Spleen (tissue), 11 donors: ENCODE measurements at regions not wholly inside any gene's neighbourhood (a gene's known extent, or its start where the extent isn't known, plus 50 kb on each side); places are given as distances from the start of the nearest gene placed in this dataset.

Experiments
- DNase-seq: peaks from one replicate; pipeline ENCODE4 v3.0.0-alpha.2; 2020
- H3K27ac ChIP-seq, 8 donors: fragments of 200-600 bp; sonication (generic) in 7 of 8; 1 replicate in 4 of 8; 2 replicates in 4 of 8; pipeline versions ENCODE4 v1.5.0 to v1.8.0; 2016 to 2021; ENCODE audit warnings: inconsistent platforms in 4 of 8, mild to moderate bottlenecking in 4 of 8, moderate library complexity in 1 of 8
- H3K27me3 ChIP-seq, 7 donors: fragments of 200-600 bp; sonication (generic) in 6 of 7; replicated peaks in 1 of 7; 1 replicate in 4 of 7; 2 replicates in 3 of 7; pipeline versions ENCODE4 v1.5.0 to v1.8.0; 2016 to 2021; ENCODE audit warnings: inconsistent platforms in 3 of 7, mild to moderate bottlenecking in 1 of 7
- H3K36me3 ChIP-seq, 6 donors: fragments of 200-600 bp; sonication (generic) in 5 of 6; 1 replicate in 4 of 6; 2 replicates in 2 of 6; pipeline versions ENCODE4 v1.5.0 to v1.8.0; 2016 to 2021; ENCODE audit warnings: inconsistent platforms in 2 of 6
- H3K4me1 ChIP-seq, 6 donors: fragments of 200-600 bp; sonication (generic) in 5 of 6; 1 replicate in 3 of 6; 2 replicates in 3 of 6; pipeline versions ENCODE4 v1.5.0 to v1.8.0; 2016 to 2021; ENCODE audit warnings: inconsistent platforms in 3 of 6
- H3K4me3 ChIP-seq, 8 donors: fragments of 200-600 bp; sonication (generic) in 7 of 8; 1 replicate in 4 of 8; 2 replicates in 4 of 8; pipeline versions ENCODE4 v1.5.0 to v1.8.0; 2016 to 2021; ENCODE audit warnings: inconsistent platforms in 4 of 8, mild to moderate bottlenecking in 4 of 8, moderate library complexity in 2 of 8
- H3K9me3 ChIP-seq, 8 donors: fragments of 200-600 bp; sonication (generic) in 7 of 8; 1 replicate in 4 of 8; 2 replicates in 4 of 8; pipeline versions ENCODE4 v1.5.0 to v1.8.0; 2016 to 2021; ENCODE audit warnings: inconsistent platforms in 4 of 8
- POLR2A ChIP-seq, 3 donors: fragments of 450-650 bp; IDR thresholded peaks; one replicate each; pipeline ENCODE4 v1.5.1; 2017; ENCODE audit warnings: antibody characterized with exemption in 3 of 3, mild to moderate bottlenecking in 1 of 3
- POLR2AphosphoS5 ChIP-seq, 3 donors: sonication (generic); formaldehyde crosslinking; IDR thresholded peaks; one replicate each; pipeline ENCODE4 v1.5.1; 2017; ENCODE audit warnings: antibody characterized with exemption in 3 of 3
- WGBS, 5 donors: extraction: QIAGEN DNeasy Blood & Tissue Kit in 3 of 5; methylation state at CpG; one replicate each; pipeline versions ENCODE4 v1.1.5 to v1.1.7; 2013 to 2018; 5-methylcytosine and 5-hydroxymethylcytosine counted together
- intact Hi-C: fragments of 100-400 bp; cut with DNase I; formaldehyde crosslinking; loops from one replicate; pipeline ENCODE4 v1.15.0; 2023; ENCODE audit warnings: low total_unique reads
- TF ChIP-seq, protein P1 (sequence below), 11 experiments: fragments of 200-600 bp in 7 of 11; fragments of 450-650 bp in 4 of 11; sonication (generic) in 4 of 11; IDR thresholded peaks in 8 of 11; conservative IDR thresholded peaks in 3 of 11; 1 replicate in 7 of 11; 2 replicates in 4 of 11; pipeline versions ENCODE4 v1.4.0 to v1.8.0; 2016 to 2021; ENCODE audit warnings: antibody characterized with exemption in 11 of 11, inconsistent platforms in 4 of 11, mild to moderate bottlenecking in 1 of 11
- donor health status: healthy with polysubstance abuse.
- donor health status: DM: no; HTN: no; CAD: no; lungs with moderate emphysema.
- donor health status: DM: no; HTN: no; CAD: no.
- donor health status: Bipolar disorder and iron deficiency.
- donor health status: healthy.
- donor health status: DM: no; HTN: no; CAD: no.
- donor health status: DM: yes; HTN: yes; CAD: no.

DNA sequence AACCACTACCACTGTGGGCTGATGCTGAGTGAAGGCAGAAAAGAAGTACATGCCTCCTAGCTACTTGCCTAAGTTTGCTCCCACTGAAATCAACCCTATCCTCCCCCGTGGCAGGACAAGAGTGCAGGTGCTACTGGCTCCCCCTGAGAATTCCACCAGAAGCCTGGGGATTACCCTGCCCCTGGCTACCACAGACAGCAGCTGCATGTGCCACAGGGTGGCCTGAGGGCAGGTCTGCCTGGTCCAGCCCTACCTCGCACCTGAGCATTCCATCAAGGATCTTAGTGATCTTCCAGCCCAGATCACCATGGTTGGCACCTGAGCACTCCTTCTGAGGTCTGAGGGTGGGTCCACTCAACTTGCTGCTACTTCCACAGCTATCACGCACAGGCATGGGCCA is 176.4 kb upstream of the SMIM30 start:
- 78 to 96% (median 82%) methylated on average over 2 to 3 of the region's 3 CpGs for WGBS, 5 donors
- no peaks in the 10 kb centered on the region for H3K9me3 ChIP-seq
- H3K36me3 ChIP-seq: no peaks in the 10 kb centered on the region
- H3K27me3 ChIP-seq: no peaks in the 10 kb centered on the region
- TF ChIP-seq POLR2AphosphoS5 (IDR thresholded peaks at IDR 0.05): no peak
- no peak for TF ChIP-seq POLR2A (IDR thresholded peaks at IDR 0.05)
- TF ChIP-seq, protein P1, sequence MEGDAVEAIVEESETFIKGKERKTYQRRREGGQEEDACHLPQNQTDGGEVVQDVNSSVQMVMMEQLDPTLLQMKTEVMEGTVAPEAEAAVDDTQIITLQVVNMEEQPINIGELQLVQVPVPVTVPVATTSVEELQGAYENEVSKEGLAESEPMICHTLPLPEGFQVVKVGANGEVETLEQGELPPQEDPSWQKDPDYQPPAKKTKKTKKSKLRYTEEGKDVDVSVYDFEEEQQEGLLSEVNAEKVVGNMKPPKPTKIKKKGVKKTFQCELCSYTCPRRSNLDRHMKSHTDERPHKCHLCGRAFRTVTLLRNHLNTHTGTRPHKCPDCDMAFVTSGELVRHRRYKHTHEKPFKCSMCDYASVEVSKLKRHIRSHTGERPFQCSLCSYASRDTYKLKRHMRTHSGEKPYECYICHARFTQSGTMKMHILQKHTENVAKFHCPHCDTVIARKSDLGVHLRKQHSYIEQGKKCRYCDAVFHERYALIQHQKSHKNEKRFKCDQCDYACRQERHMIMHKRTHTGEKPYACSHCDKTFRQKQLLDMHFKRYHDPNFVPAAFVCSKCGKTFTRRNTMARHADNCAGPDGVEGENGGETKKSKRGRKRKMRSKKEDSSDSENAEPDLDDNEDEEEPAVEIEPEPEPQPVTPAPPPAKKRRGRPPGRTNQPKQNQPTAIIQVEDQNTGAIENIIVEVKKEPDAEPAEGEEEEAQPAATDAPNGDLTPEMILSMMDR (IDR thresholded peaks at IDR 0.05 in 8 of 11, conservative IDR thresholded peaks at IDR 0.05 in 3 of 11): no peak
- no peak overlapping the region for H3K27ac ChIP-seq
- no peak overlapping the region for H3K4me3 ChIP-seq
- H3K4me1 ChIP-seq: no peaks in the 10 kb centered on the region
- intact Hi-C loops: no loop called here
- DNase-seq: no peak

DNA sequence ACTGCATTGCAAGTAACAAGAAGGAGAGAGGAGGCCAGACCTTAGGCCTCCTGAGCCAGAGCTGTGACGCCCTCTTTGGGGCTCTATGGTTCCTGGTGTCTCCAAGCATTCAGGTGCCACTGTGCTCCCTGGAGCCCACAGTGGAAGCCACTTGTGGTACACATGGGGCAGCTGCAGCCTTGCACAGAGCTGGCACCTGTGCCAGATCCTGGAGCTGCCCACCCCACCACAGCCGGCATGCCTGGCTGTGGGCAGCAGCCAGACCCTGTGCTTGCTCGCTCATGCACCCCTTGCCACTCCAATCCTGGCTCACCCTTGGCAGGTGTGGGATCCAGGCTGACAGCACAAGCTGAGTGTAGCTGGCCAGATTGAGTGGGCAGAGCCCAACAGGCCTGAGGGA is 173.8 kb upstream of the SMIM30 start:
- 82 to 95% (median 85%) methylated on average over 3 of the region's 3 CpGs for WGBS, 5 donors
- TF ChIP-seq, protein P1 (IDR thresholded peaks at IDR 0.05 in 8 of 11, conservative IDR thresholded peaks at IDR 0.05 in 3 of 11): no peak
- TF ChIP-seq POLR2A (IDR thresholded peaks at IDR 0.05): no peak
- TF ChIP-seq POLR2AphosphoS5 (IDR thresholded peaks at IDR 0.05): no peak
- H3K4me1 ChIP-seq: no peaks in the 10 kb centered on the region
- no peaks in the 10 kb centered on the region for H3K27me3 ChIP-seq
- H3K9me3 ChIP-seq: no peaks in the 10 kb centered on the region
- intact Hi-C loops: no loop called here
- no peaks in the 10 kb centered on the region for H3K36me3 ChIP-seq
- no peak overlapping the region for H3K4me3 ChIP-seq
- no peak overlapping the region for H3K27ac ChIP-seq
- DNase-seq: peak; percentile 52

DNA sequence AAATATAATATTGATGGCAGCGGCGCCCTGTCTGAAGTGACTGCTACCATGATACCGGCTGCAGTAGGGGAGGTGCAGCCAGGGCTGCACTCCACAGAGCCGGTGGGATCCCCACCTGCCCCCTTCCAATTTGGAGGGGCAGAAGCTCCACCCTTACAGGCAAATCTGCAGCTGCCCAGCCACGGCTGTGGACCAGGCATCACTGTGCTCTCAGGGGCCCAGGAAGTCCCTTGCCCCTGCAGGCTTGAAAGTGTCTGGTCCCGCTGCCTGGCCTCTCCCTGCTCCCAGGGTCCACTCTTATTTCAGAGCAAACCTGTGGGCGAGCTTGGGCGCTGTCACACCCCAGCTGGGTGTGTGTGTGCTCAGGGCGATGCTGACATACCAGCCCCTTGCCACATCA is 172.7 kb upstream of the SMIM30 start:
- Histone ChIP-seq H3K4me3 (no peak overlapping the region), H3K4me1 (no peaks in the 10 kb centered on the region), H3K27me3 (no peaks in the 10 kb centered on the region), H3K27ac (no peak overlapping the region), H3K9me3 (no peaks in the 10 kb centered on the region), H3K36me3 (no peaks in the 10 kb centered on the region)
- peak; percentile 43 for DNase-seq
- intact Hi-C loops: no loop called here
- no peak for TF ChIP-seq POLR2AphosphoS5 (IDR thresholded peaks at IDR 0.05)
- TF ChIP-seq, protein P1 (IDR thresholded peaks at IDR 0.05 in 8 of 11, conservative IDR thresholded peaks at IDR 0.05 in 3 of 11): no peak
- TF ChIP-seq POLR2A (IDR thresholded peaks at IDR 0.05): no peak
- 81 to 91% (median 87%) methylated on average over 8 to 9 of the region's 9 CpGs for WGBS, 5 donors

DNA sequence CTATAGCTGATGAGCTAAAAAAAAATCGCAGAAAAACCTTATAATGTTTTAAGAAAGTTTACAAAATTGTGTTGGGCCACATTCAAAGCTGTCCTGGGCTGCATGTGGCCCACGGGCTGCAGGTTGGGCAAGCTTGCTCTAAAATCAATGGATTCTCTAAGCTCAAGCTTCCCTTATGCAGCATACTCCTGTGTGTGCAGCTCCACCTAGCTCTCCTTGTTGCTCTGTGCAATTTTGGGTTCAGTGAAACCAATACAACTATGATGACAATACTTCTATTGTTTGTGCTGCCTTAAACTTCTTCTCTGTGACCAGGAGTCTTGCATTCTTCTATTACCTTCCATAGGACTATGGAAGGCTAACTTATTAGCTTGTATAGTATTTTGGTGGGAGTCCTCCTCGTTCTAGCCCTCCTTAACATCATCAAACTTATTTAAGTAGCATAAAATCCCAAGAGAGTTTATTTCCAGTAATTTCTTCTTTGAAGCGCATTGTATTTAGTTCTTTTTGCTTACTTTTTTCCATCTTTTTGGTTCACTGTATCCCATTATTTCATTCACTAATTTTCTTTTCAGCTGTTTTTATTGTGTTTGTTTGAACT is 170.9 kb upstream of the SMIM30 start:
- WGBS, 5 donors: 38 to 51% (median 45%) methylated on average over 4 of the region's 4 CpGs
- TF ChIP-seq, protein P1 (IDR thresholded peaks at IDR 0.05 in 8 of 11, conservative IDR thresholded peaks at IDR 0.05 in 3 of 11): peak in 5 of 11 experiments; percentile 4 to 33 (median 18)
- no peak for TF ChIP-seq POLR2AphosphoS5 (IDR thresholded peaks at IDR 0.05)
- Histone ChIP-seq H3K9me3 (no peaks in the 10 kb centered on the region), H3K27me3 (no peaks in the 10 kb centered on the region), H3K27ac (no peak overlapping the region), H3K4me3 (no peak overlapping the region), H3K36me3 (no peaks in the 10 kb centered on the region), H3K4me1 (no peaks in the 10 kb centered on the region)
- intact Hi-C loops: no loop called here
- DNase-seq: no peak
